H9 (cell line): ENCODE measurements at regions not wholly inside any gene's neighbourhood (a gene's known extent, or its start where the extent isn't known, plus 50 kb on each side); places are given as distances from the start of the nearest gene placed in this dataset.

Source experiments
- DNase-seq: peaks from one replicate; pipeline ENCODE4 v3.0.0-alpha.2; 2017
- H2AFZ ChIP-seq: one replicate; pipeline ENCODE4 v1.6.1; 2013; ENCODE audit warnings: mild to moderate bottlenecking, low read length, control low read depth, moderate library complexity
- H2AK5ac ChIP-seq: 2 replicates; pipeline ENCODE4 v1.6.1; 2013; ENCODE audit warnings: low read length, control low read depth, mixed read lengths; ENCODE audit not compliant: insufficient read length
- H2BK120ac ChIP-seq: one replicate; pipeline ENCODE4 v1.6.1; 2013; ENCODE audit warnings: low read depth, mild to moderate bottlenecking, low read length, control low read depth, inconsistent platforms; ENCODE audit not compliant: poor library complexity, severe bottlenecking
- H2BK12ac ChIP-seq: 2 replicates; pipeline ENCODE4 v1.6.1; 2013; ENCODE audit warnings: low read length, control low read depth, mixed read lengths, low read depth; ENCODE audit not compliant: insufficient read length
- H2BK15ac ChIP-seq: 2 replicates; pipeline ENCODE4 v1.6.1; 2013; ENCODE audit warnings: low read depth, low read length, control low read depth
- H2BK20ac ChIP-seq: one replicate; pipeline ENCODE4 v1.6.1; 2013; ENCODE audit warnings: low read depth, mild to moderate bottlenecking, low read length, control low read depth, inconsistent platforms; ENCODE audit not compliant: poor library complexity, severe bottlenecking
- H2BK5ac ChIP-seq: 2 replicates; pipeline ENCODE4 v1.6.1; 2013; ENCODE audit warnings: low read length, control low read depth, mixed read lengths; ENCODE audit not compliant: insufficient read length
- H3K14ac ChIP-seq: 2 replicates; pipeline ENCODE4 v1.6.1; 2013; ENCODE audit warnings: low read length, control low read depth; ENCODE audit not compliant: insufficient read depth
- H3K18ac ChIP-seq: 2 replicates; pipeline ENCODE4 v1.6.1; 2013; ENCODE audit warnings: low read depth, mild to moderate bottlenecking, mixed read lengths, low read length, control low read depth; ENCODE audit not compliant: insufficient read length
- H3K23ac ChIP-seq: 2 replicates; pipeline ENCODE4 v1.6.1; 2013; ENCODE audit warnings: low read length, control low read depth, mixed read lengths, low read depth; ENCODE audit not compliant: insufficient read length
- H3K23me2 ChIP-seq: 2 replicates; pipeline ENCODE4 v1.6.1; 2013; ENCODE audit warnings: low read depth, mild to moderate bottlenecking, mixed read lengths, low read length, control low read depth; ENCODE audit not compliant: insufficient read length, poor library complexity, severe bottlenecking
- H3K27ac ChIP-seq: 2 replicates; pipeline ENCODE4 v1.5.1; 2013; ENCODE audit warnings: low read length, control low read depth, mixed read lengths, low read depth; ENCODE audit not compliant: insufficient read length
- H3K27me3 ChIP-seq: 2 replicates; pipeline ENCODE4 v1.6.1; 2013; ENCODE audit warnings: low read length, control low read depth, inconsistent platforms; ENCODE audit not compliant: insufficient read depth
- H3K4ac ChIP-seq: 2 replicates; pipeline ENCODE4 v1.6.1; 2013; ENCODE audit warnings: low read depth, mild to moderate bottlenecking, control low read depth, inconsistent platforms, low read length, moderate library complexity
- H3K4me1 ChIP-seq: 2 replicates; pipeline ENCODE4 v1.6.1; 2013; ENCODE audit warnings: low read length, control low read depth, inconsistent platforms; ENCODE audit not compliant: insufficient read depth
- H3K4me2 ChIP-seq: 2 replicates; pipeline ENCODE4 v1.6.1; 2013; ENCODE audit warnings: low read length, control low read depth, mixed read lengths; ENCODE audit not compliant: insufficient read length, insufficient read depth
- H3K56ac ChIP-seq: 2 replicates; pipeline ENCODE4 v1.6.1; 2013; ENCODE audit warnings: low read depth, mild to moderate bottlenecking, mixed read lengths, low read length, control low read depth; ENCODE audit not compliant: insufficient read length
- H3K79me1 ChIP-seq: 2 replicates; pipeline ENCODE4 v1.6.1; 2013; ENCODE audit warnings: low read depth, mild to moderate bottlenecking, moderate library complexity, low read length, control low read depth, inconsistent platforms; ENCODE audit not compliant: insufficient read depth, poor library complexity, severe bottlenecking
- H3K79me2 ChIP-seq: 2 replicates; pipeline ENCODE4 v1.6.1; 2013; ENCODE audit warnings: low read length, control low read depth, inconsistent platforms; ENCODE audit not compliant: insufficient read depth
- H3K9ac ChIP-seq: 2 replicates; pipeline ENCODE4 v1.6.1; 2013; ENCODE audit warnings: low read length, control low read depth, mixed read lengths; ENCODE audit not compliant: insufficient read length; ENCODE audit errors: extremely low read depth
- H3K9me3 ChIP-seq: one replicate; pipeline ENCODE4 v1.6.1; 2013; ENCODE audit warnings: low read depth, low read length, inconsistent platforms; ENCODE audit not compliant: control insufficient read depth
- H3T11ph ChIP-seq: one replicate; pipeline ENCODE4 v1.6.1; 2013; ENCODE audit warnings: mild to moderate bottlenecking, low read length, control low read depth, inconsistent platforms
- H4K20me1 ChIP-seq: one replicate; pipeline ENCODE4 v1.6.1; 2013; ENCODE audit not compliant: control insufficient read depth, insufficient read length, insufficient read depth
- H4K5ac ChIP-seq: 2 replicates; pipeline ENCODE4 v1.6.1; 2013; ENCODE audit warnings: low read depth, mild to moderate bottlenecking, mixed read lengths, low read length, control low read depth; ENCODE audit not compliant: insufficient read length
- H4K8ac ChIP-seq: replicated peaks from 2 replicates; pipeline ENCODE4 v1.6.1; 2013; ENCODE audit warnings: low read length, control low read depth, mixed read lengths, low read depth; ENCODE audit not compliant: insufficient read length
- H4K91ac ChIP-seq: 2 replicates; pipeline ENCODE4 v1.6.1; 2013; ENCODE audit warnings: low read depth, mild to moderate bottlenecking, moderate library complexity, mixed read lengths, low read length, control low read depth; ENCODE audit not compliant: insufficient read length
- H3K27ac Mint-ChIP-seq, 3 experiments: 2 replicates in 2 of 3; 3 replicates in 1 of 3; pipeline ENCODE4 v1.8.0; 2020 to 2021; ENCODE audit warnings: mixed read lengths in 3 of 3, mild to moderate bottlenecking in 1 of 3, moderate library complexity in 1 of 3
- H3K27me3 Mint-ChIP-seq: 2 replicates; pipeline ENCODE4 v1.8.0; 2021; ENCODE audit warnings: low read depth, mild to moderate bottlenecking, moderate library complexity, mixed read lengths
- H3K36me3 Mint-ChIP-seq, 3 experiments: 2 replicates in 2 of 3; 3 replicates in 1 of 3; pipeline ENCODE4 v1.8.0; 2020 to 2021; ENCODE audit warnings: low read depth in 3 of 3, mixed read lengths in 3 of 3; ENCODE audit not compliant: insufficient read depth in 1 of 3
- H3K4me1 Mint-ChIP-seq, 2 experiments: 2 replicates each; pipeline ENCODE4 v1.8.0; 2020; ENCODE audit warnings: mixed read lengths in 2 of 2
- H3K4me3 Mint-ChIP-seq, 2 experiments: 2 replicates in 1 of 2; 3 replicates in 1 of 2; pipeline ENCODE4 v1.8.0; 2020 to 2021; ENCODE audit warnings: mild to moderate bottlenecking in 2 of 2, mixed read lengths in 2 of 2, moderate library complexity in 1 of 2
- H3K9me3 Mint-ChIP-seq, 2 experiments: 2 replicates in 1 of 2; 3 replicates in 1 of 2; pipeline ENCODE4 v1.8.0; 2020; ENCODE audit warnings: mild to moderate bottlenecking in 2 of 2, mixed read lengths in 2 of 2, moderate library complexity in 1 of 2
- CTCF ChIP-seq: fragments of 200-600 bp; sonication (generic); conservative IDR thresholded peaks from 3 replicates; pipeline ENCODE4 v1.8.0; 2021; ENCODE audit warnings: antibody characterized with exemption, mild to moderate bottlenecking
- WGBS: extraction: QIAGEN DNeasy Blood & Tissue Kit; methylation state at CpG from one replicate; pipeline ENCODE4 v1.1.7; 2013; ENCODE audit warnings: missing lambda C conversion rate, low lambda C conversion rate, mixed read lengths; ENCODE audit not compliant: insufficient read length; ENCODE audit errors: extremely low coverage; 5-methylcytosine and 5-hydroxymethylcytosine counted together

DNA sequence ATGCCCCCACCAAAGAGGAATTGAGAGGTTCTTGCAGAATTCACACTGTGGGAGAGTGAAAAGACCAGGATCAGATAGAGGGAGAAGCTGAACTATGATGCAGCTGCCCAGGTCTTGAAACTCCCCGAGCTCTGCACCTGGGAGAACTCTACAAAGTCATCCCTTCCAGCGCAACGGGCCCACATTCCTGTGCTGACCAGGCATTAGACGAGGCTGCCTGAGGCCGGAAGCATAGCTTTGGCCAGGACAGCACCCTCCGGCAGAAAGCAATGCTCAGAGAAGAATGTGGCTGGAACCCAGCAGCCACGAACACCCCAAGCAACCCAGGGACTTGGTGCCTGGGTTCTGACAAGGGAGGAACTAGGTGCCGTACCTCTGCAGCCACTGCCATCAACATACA, 281.5 kb upstream of the CDH4 start:
- H3K9me3 ChIP-seq: no peaks in the 10 kb centered on the region
- peaks cover 44% of the 10 kb centered on the region for H3K27me3 Mint-ChIP-seq
- H3K9me3 Mint-ChIP-seq: no peaks in the 10 kb centered on the region
- H3K27ac Mint-ChIP-seq: no peak overlapping the region
- H2BK5ac ChIP-seq: no peak overlapping the region
- no peaks in the 10 kb centered on the region; a peak in 1 of 7 replicates for H3K36me3 Mint-ChIP-seq
- H4K5ac ChIP-seq: no peak overlapping the region
- H3K4me2 ChIP-seq: no peak overlapping the region
- no peak overlapping the region for H4K91ac ChIP-seq
- H3K27ac ChIP-seq: no peak overlapping the region
- no peaks in the 10 kb centered on the region for H3K79me1 ChIP-seq
- no peaks in the 10 kb centered on the region; the same call in 1 of the 2 replicates for H3K27me3 ChIP-seq
- H3K4me1 ChIP-seq: no peaks in the 10 kb centered on the region
- H4K8ac ChIP-seq: no peak overlapping the region
- no peak overlapping the region for H2BK20ac ChIP-seq
- H2AFZ ChIP-seq: no peak overlapping the region
- H2BK15ac ChIP-seq: no peak overlapping the region
- H4K20me1 ChIP-seq: no peaks in the 10 kb centered on the region
- H3K14ac ChIP-seq: no peak overlapping the region
- H2BK120ac ChIP-seq: no peak overlapping the region
- no peaks in the 10 kb centered on the region for H3K23me2 ChIP-seq
- no CpG with 5 or more reads among the region's 8 CpGs for WGBS
- no peaks in the 10 kb centered on the region for H3K79me2 ChIP-seq
- no peak for DNase-seq
- H3K23ac ChIP-seq: no peak overlapping the region
- peaks cover 0 to 2% of the 10 kb centered on the region in 2 experiments; a peak in 1 of 4 replicates for H3K4me1 Mint-ChIP-seq
- no peak for TF ChIP-seq CTCF
- H2BK12ac ChIP-seq: no peak overlapping the region
- H2AK5ac ChIP-seq: no peak overlapping the region
- H3K56ac ChIP-seq: no peak overlapping the region
- H3K18ac ChIP-seq: no peak overlapping the region
- H3T11ph ChIP-seq: no peak overlapping the region
- H3K9ac ChIP-seq: no peak overlapping the region
- H3K4me3 Mint-ChIP-seq: no peak overlapping the region
- H3K4ac ChIP-seq: no peak overlapping the region
